Ishikawa (cell line): ENCODE measurements at regions not wholly inside any gene's neighbourhood (a gene's known extent, or its start where the extent isn't known, plus 50 kb on each side); places are given as distances from the start of the nearest gene placed in this dataset.

Experiments used
- CEBPB ChIP-seq: IDR thresholded peaks from 2 replicates; pipeline ENCODE4 v1.6.1; 2012
- CREB1 ChIP-seq: IDR thresholded peaks from 2 replicates; pipeline ENCODE4 v1.6.1; 2012; ENCODE audit warnings: low read depth
- EP300 ChIP-seq: IDR thresholded peaks from 2 replicates; pipeline ENCODE4 v1.6.1; 2012; ENCODE audit warnings: borderline replicate concordance
- FOXM1 ChIP-seq: IDR thresholded peaks from 2 replicates; pipeline ENCODE4 v1.6.1; 2012; ENCODE audit warnings: low read depth, borderline replicate concordance
- NFIC ChIP-seq: IDR thresholded peaks from 2 replicates; pipeline ENCODE4 v1.6.1; 2012
- TAF1 ChIP-seq: IDR thresholded peaks from 2 replicates; pipeline ENCODE4 v1.6.1; 2012; ENCODE audit warnings: low read depth, mild to moderate bottlenecking
- TCF12 ChIP-seq: IDR thresholded peaks from 2 replicates; pipeline ENCODE4 v1.6.1; 2012; ENCODE audit warnings: low read depth
- TF ChIP-seq, protein P1 (sequence below): IDR thresholded peaks from 2 replicates; pipeline ENCODE4 v1.6.1; 2012
- TF ChIP-seq, protein P2 (sequence below): IDR thresholded peaks from 2 replicates; pipeline ENCODE4 v1.6.1; 2012
- TF ChIP-seq, protein P3 (sequence below): IDR thresholded peaks from 2 replicates; pipeline ENCODE4 v1.6.1; 2012; ENCODE audit warnings: low read depth, mild to moderate bottlenecking

DNA sequence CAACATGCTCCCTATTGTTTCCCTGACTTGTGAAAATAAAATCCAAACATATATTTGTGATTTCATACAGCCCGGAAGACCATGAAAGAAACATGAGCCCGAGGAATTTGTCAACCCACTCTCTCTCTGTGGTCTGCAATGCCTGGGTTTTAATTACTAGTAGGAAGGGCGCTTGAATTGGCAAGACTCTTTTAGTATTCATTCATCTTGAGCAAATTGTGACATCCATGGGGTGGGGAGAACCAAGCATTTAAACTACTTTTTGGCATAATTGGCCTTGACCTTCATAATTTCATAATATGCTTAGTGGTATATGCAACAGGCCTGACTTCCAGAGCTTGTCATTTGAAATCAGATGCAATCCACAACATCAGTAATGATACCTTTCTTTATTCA is 142.4 kb upstream of the BMPER start:
- TF ChIP-seq CEBPB (no peak), EP300 (no peak), NFIC (no peak), TCF12 (no peak), FOXM1 (no peak), CREB1 (no peak), TAF1 (no peak)
- TF ChIP-seq, protein P1, sequence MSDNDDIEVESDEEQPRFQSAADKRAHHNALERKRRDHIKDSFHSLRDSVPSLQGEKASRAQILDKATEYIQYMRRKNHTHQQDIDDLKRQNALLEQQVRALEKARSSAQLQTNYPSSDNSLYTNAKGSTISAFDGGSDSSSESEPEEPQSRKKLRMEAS = no peak
- TF ChIP-seq, protein P2, sequence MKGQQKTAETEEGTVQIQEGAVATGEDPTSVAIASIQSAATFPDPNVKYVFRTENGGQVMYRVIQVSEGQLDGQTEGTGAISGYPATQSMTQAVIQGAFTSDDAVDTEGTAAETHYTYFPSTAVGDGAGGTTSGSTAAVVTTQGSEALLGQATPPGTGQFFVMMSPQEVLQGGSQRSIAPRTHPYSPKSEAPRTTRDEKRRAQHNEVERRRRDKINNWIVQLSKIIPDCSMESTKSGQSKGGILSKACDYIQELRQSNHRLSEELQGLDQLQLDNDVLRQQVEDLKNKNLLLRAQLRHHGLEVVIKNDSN = no peak
- TF ChIP-seq, protein P3, sequence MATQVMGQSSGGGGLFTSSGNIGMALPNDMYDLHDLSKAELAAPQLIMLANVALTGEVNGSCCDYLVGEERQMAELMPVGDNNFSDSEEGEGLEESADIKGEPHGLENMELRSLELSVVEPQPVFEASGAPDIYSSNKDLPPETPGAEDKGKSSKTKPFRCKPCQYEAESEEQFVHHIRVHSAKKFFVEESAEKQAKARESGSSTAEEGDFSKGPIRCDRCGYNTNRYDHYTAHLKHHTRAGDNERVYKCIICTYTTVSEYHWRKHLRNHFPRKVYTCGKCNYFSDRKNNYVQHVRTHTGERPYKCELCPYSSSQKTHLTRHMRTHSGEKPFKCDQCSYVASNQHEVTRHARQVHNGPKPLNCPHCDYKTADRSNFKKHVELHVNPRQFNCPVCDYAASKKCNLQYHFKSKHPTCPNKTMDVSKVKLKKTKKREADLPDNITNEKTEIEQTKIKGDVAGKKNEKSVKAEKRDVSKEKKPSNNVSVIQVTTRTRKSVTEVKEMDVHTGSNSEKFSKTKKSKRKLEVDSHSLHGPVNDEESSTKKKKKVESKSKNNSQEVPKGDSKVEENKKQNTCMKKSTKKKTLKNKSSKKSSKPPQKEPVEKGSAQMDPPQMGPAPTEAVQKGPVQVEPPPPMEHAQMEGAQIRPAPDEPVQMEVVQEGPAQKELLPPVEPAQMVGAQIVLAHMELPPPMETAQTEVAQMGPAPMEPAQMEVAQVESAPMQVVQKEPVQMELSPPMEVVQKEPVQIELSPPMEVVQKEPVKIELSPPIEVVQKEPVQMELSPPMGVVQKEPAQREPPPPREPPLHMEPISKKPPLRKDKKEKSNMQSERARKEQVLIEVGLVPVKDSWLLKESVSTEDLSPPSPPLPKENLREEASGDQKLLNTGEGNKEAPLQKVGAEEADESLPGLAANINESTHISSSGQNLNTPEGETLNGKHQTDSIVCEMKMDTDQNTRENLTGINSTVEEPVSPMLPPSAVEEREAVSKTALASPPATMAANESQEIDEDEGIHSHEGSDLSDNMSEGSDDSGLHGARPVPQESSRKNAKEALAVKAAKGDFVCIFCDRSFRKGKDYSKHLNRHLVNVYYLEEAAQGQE = no peak
